ENCODE measurements at regions not wholly inside any gene's neighbourhood (a gene's known extent, or its start where the extent isn't known, plus 50 kb on each side); places are given as distances from the start of the nearest gene placed in this dataset.

DNA sequence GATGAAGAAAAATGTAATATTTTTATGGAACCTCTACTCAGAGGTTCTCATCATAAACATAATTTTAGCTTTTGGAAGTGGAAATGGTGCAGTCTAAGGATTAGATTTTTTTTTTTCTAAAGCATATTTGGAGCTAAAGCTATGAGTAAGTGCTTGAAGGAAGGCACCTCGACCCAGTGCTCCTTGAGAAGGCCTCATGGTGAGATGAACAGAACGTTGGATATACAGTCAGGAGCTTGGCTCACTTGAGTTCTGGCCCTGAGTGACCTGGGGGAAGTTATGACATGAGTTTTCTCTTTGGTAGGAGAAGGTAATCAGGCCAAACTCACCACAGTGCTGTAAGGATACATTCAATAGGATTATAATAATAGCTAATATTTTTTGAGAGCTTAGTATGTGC, 163.3 kb downstream of the JCAD start:
- Histone ChIP-seq H3K4me1 (ENCODE audit: insufficient read depth, low read length, poor library complexity, severe bottlenecking) (peaks cover 10% of the 10 kb centered on the region), H3K9me3 (ENCODE audit: low read depth, low read length, poor library complexity, severe bottlenecking) (no peaks in the 10 kb centered on the region), H3K4me3 (ENCODE audit: low read depth, low read length, poor library complexity, severe bottlenecking) (no peak overlapping the region), H3K36me3 (ENCODE audit: insufficient read depth, low read length, poor library complexity, severe bottlenecking) (no peaks in the 10 kb centered on the region), H3K27me3 (replicated peaks; ENCODE audit: insufficient read depth, low read depth, low read length, poor library complexity) (no peaks in the 10 kb centered on the region), H3K27ac (ENCODE audit: low read depth, low read length, poor library complexity, severe bottlenecking) (no peak overlapping the region)
- no TSS peak for BruUV-seq (replicated peaks)
- intact Hi-C loops (cut with micrococcal nuclease; ENCODE audit: unreplicated experiment), result no loop called here
- TF ChIP-seq CTCF (conservative IDR thresholded peaks at IDR 0.05; ENCODE audit: low read depth, low read length) (no peak), EZH2 (IDR thresholded peaks at IDR 0.05; ENCODE audit: borderline replicate concordance, low read depth, low read length, poor library complexity, severe bottlenecking) (no peak)
- POLR2A ChIA-PET (ENCODE audit: low non-redundant PET), result interaction anchor here (0.5 kb wide), 1 partner anchor 12 kb away, joined by 4 read pairs; no protein-coding TSS in a partner anchor
- no peak for DNase-seq (ENCODE audit: low spot score)
- CTCF ChIA-PET, result no interaction called here

DNA sequence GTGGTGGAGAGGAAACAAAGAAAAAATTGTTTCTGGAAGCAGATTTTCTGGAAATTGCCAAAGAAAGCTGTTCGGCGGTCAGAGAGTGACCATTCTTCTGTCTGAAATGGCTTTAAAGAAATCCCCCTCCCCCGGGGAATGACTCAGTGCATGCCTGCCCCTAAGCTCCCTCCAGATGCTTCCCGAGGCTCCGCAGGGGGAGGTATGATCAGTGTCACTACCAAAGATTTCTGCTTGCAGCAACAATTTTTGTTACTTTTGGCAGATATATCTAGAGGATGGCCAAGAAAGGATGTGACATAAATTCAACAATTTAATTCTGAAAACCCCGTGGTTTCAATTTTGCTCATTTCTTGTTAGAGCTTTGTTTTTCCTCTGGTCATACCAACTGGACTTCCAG, 163.9 kb downstream of the JCAD start:
- ChIA-PET POLR2A (ENCODE audit: low non-redundant PET) (no interaction called here), CTCF (no interaction called here)
- no peaks in the 10 kb centered on the region for H3K9me3 ChIP-seq (ENCODE audit: low read depth, low read length, poor library complexity, severe bottlenecking)
- H3K27me3 ChIP-seq (replicated peaks; ENCODE audit: insufficient read depth, low read depth, low read length, poor library complexity), result no peaks in the 10 kb centered on the region
- H3K36me3 ChIP-seq (ENCODE audit: insufficient read depth, low read length, poor library complexity, severe bottlenecking), result no peaks in the 10 kb centered on the region
- peak; percentile 45 for DNase-seq (ENCODE audit: low spot score)
- intact Hi-C loops (cut with micrococcal nuclease; ENCODE audit: unreplicated experiment), result no loop called here
- no peak overlapping the region for H3K4me3 ChIP-seq (ENCODE audit: low read depth, low read length, poor library complexity, severe bottlenecking)
- peaks cover 10% of the 10 kb centered on the region for H3K4me1 ChIP-seq (ENCODE audit: insufficient read depth, low read length, poor library complexity, severe bottlenecking)
- no peak overlapping the region for H3K27ac ChIP-seq (ENCODE audit: low read depth, low read length, poor library complexity, severe bottlenecking)
- no TSS peak for BruUV-seq (replicated peaks)
- TF ChIP-seq EZH2 (IDR thresholded peaks at IDR 0.05; ENCODE audit: borderline replicate concordance, low read depth, low read length, poor library complexity, severe bottlenecking) (no peak), CTCF (conservative IDR thresholded peaks at IDR 0.05; ENCODE audit: low read depth, low read length) (no peak)

DNA sequence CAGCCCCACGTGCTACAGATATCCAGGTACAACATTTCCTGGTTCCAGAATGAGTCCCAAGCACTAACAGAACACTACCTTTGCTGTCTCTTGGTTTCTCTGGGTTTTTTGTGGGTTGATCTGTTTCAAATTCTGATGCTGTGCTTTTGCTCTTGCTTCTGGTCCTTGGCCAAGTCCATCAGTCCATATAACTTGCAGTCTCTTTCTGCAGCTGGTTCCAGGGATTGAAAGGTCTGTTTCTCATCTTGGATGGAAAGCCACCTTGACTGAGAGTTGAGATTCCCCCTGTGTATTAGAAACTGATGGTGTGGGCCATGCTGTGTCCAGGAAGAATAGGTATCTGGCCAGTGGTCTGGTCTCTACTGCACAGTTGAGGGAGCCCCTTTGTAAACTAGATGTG, 171.1 kb downstream of the JCAD start:
- CTCF ChIA-PET, result no interaction called here
- no peak for TF ChIP-seq EZH2 (IDR thresholded peaks at IDR 0.05; ENCODE audit: borderline replicate concordance, low read depth, low read length, poor library complexity, severe bottlenecking)
- TF ChIP-seq CTCF (conservative IDR thresholded peaks at IDR 0.05; ENCODE audit: low read depth, low read length), result no peak
- intact Hi-C loops (cut with micrococcal nuclease; ENCODE audit: unreplicated experiment), result no loop called here
- H3K4me3 ChIP-seq (ENCODE audit: low read depth, low read length, poor library complexity, severe bottlenecking), result no peak overlapping the region
- POLR2A ChIA-PET (ENCODE audit: low non-redundant PET), result no interaction called here
- no peak overlapping the region for H3K27ac ChIP-seq (ENCODE audit: low read depth, low read length, poor library complexity, severe bottlenecking)
- H3K9me3 ChIP-seq (ENCODE audit: low read depth, low read length, poor library complexity, severe bottlenecking), result no peaks in the 10 kb centered on the region
- no peaks in the 10 kb centered on the region for H3K36me3 ChIP-seq (ENCODE audit: insufficient read depth, low read length, poor library complexity, severe bottlenecking)
- H3K4me1 ChIP-seq (ENCODE audit: insufficient read depth, low read length, poor library complexity, severe bottlenecking), result no peaks in the 10 kb centered on the region
- DNase-seq (ENCODE audit: low spot score), result no peak
- BruUV-seq (replicated peaks), result no TSS peak
- no peaks in the 10 kb centered on the region for H3K27me3 ChIP-seq (replicated peaks; ENCODE audit: insufficient read depth, low read depth, low read length, poor library complexity)

Data from A673 (cell line).